ENCODE measurements at regions not wholly inside any gene's neighbourhood (a gene's known extent, or its start where the extent isn't known, plus 50 kb on each side); places are given as distances from the start of the nearest gene placed in this dataset.

GRCh38 chr7:370259-370625 lies 80.3 kb downstream of the FOXL3 start:
- no peak for TF ChIP-seq CTCF (IDR thresholded peaks at IDR 0.05)
- TF ChIP-seq POLR2A (IDR thresholded peaks at IDR 0.05) = no peak

All from adrenal gland (tissue), 5 donors.